ENCODE measurements at regions not wholly inside any gene's neighbourhood (a gene's known extent, or its start where the extent isn't known, plus 50 kb on each side); places are given as distances from the start of the nearest gene placed in this dataset.

- WGBS, 2 donors = 63 to 65% methylated on average over 2 of the region's 2 CpGs
- TF ChIP-seq POLR2A (IDR thresholded peaks at IDR 0.05) = no peak
- intact Hi-C loops (cut with DNase I) = no loop called here
- no peak overlapping the region for H3K27ac ChIP-seq
- no peaks in the 10 kb centered on the region for H3K9me3 ChIP-seq
- H3K36me3 ChIP-seq = no peaks in the 10 kb centered on the region
- H3K4me1 ChIP-seq = no peaks in the 10 kb centered on the region
- H3K27me3 ChIP-seq = no peaks in the 10 kb centered on the region
- no peak for DNase-seq
- no peak overlapping the region for H3K4me3 ChIP-seq (replicated peaks in 1 of 3)
These were observed 55.1 kb upstream of the RAPGEF4 start for GRCh38 chr2:172680436-172681068.

DNA sequence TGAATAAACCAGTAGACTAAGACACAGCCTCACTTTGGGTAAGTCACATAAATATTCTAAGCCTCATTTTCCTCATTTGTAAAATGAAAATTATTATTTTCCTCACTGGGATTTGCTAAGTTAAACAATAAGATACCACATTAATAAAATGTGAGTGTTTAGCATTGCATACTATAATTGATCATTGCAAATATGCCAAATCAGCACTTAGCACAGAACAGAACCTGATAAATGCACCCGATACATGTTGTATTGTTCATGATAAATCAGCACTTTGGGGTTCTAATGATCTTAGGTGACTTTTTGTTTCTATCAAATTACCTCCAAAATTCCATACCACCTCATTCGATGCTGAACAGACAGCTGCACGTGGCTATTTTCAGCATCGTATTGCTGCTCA is 50.2 kb upstream of the RAPGEF4 start:
- H3K4me1 ChIP-seq = no peaks in the 10 kb centered on the region
- intact Hi-C loops (cut with DNase I) = no loop called here
- WGBS, 2 donors = 83 to 95% methylated on average over 4 of the region's 4 CpGs
- H3K27me3 ChIP-seq = no peaks in the 10 kb centered on the region
- H3K4me3 ChIP-seq (replicated peaks in 1 of 3) = no peak overlapping the region
- no peaks in the 10 kb centered on the region for H3K36me3 ChIP-seq
- DNase-seq = no peak
- TF ChIP-seq, protein P1, sequence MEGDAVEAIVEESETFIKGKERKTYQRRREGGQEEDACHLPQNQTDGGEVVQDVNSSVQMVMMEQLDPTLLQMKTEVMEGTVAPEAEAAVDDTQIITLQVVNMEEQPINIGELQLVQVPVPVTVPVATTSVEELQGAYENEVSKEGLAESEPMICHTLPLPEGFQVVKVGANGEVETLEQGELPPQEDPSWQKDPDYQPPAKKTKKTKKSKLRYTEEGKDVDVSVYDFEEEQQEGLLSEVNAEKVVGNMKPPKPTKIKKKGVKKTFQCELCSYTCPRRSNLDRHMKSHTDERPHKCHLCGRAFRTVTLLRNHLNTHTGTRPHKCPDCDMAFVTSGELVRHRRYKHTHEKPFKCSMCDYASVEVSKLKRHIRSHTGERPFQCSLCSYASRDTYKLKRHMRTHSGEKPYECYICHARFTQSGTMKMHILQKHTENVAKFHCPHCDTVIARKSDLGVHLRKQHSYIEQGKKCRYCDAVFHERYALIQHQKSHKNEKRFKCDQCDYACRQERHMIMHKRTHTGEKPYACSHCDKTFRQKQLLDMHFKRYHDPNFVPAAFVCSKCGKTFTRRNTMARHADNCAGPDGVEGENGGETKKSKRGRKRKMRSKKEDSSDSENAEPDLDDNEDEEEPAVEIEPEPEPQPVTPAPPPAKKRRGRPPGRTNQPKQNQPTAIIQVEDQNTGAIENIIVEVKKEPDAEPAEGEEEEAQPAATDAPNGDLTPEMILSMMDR (IDR thresholded peaks at IDR 0.05) = no peak
- TF ChIP-seq POLR2A (IDR thresholded peaks at IDR 0.05) = no peak
- no peak overlapping the region for H3K27ac ChIP-seq
- no peaks in the 10 kb centered on the region for H3K9me3 ChIP-seq
